Caco-2 (cell line): ENCODE measurements at regions not wholly inside any gene's neighbourhood (a gene's known extent, or its start where the extent isn't known, plus 50 kb on each side); places are given as distances from the start of the nearest gene placed in this dataset.
"Not testable (repeated sequence)": the region's sequence is repeated elsewhere in the genome, so short reads cannot be mapped to it uniquely, and the experiment has no call there.

Source experiments
- BruUV-seq: library from RNA; stranded (reverse); fragments of 400-500 nt; replicated peaks from 2 replicates; lab custom pipeline; 2021; lab: Mats Ljungman, UMichigan
- CTCF ChIA-PET: fragments of 300-600 bp; sonication (Branson Sonifier 250); formaldehyde crosslinking; loops from one replicate; lab custom pipeline; 2022; ENCODE audit warnings: antibody characterized with exemption; lab: Charles Lee
- POLR2A ChIA-PET: fragments of 300-600 bp; sonication (Branson Sonifier 250); formaldehyde crosslinking; loops from one replicate; lab custom pipeline; 2022; ENCODE audit warnings: antibody characterized with exemption; lab: Charles Lee
- DNase-seq, 2 experiments: peaks; one replicate each; pipeline versions ENCODE4 v3.0.0 to v3.0.0-alpha.2; 2020 to 2022
- H3K27me3 ChIP-seq: replicated peaks from 2 replicates; pipeline ENCODE4 v1.6.0; 2011; ENCODE audit warnings: low read length; ENCODE audit not compliant: control insufficient read depth, insufficient read depth
- H3K36me3 ChIP-seq: 2 replicates; pipeline ENCODE4 v1.5.1; 2011; ENCODE audit warnings: low read length; ENCODE audit not compliant: control insufficient read depth, insufficient read depth
- H3K4me1 ChIP-seq: fragments of 250-450 bp; sonication (Bioruptor Pico); 2 replicates; pipeline ENCODE4 v1.5.1; 2020; ENCODE audit warnings: mild to moderate bottlenecking
- H3K4me3 ChIP-seq: 2 replicates; pipeline ENCODE4 v1.5.1; 2011; ENCODE audit warnings: low read depth, mild to moderate bottlenecking, control low read depth, low read length
- H3K9me3 ChIP-seq: fragments of 250-450 bp; sonication (Bioruptor Pico); 2 replicates; pipeline ENCODE4 v1.5.1; 2020; ENCODE audit warnings: mild to moderate bottlenecking, moderate library complexity
- H3K27ac Mint-ChIP-seq: one replicate; pipeline ENCODE4 v1.8.0; 2022; ENCODE audit warnings: mixed read lengths; ENCODE audit not compliant: unreplicated experiment
- H3K27me3 Mint-ChIP-seq: one replicate; pipeline ENCODE4 v1.8.0; 2022; ENCODE audit warnings: mixed read lengths; ENCODE audit not compliant: insufficient read depth, unreplicated experiment
- H3K36me3 Mint-ChIP-seq: one replicate; pipeline ENCODE4 v1.8.0; 2022; ENCODE audit warnings: mild to moderate bottlenecking, mixed read lengths; ENCODE audit not compliant: insufficient read depth, unreplicated experiment
- H3K4me1 Mint-ChIP-seq: one replicate; pipeline ENCODE4 v1.8.0; 2022; ENCODE audit warnings: low read depth, mixed read lengths; ENCODE audit not compliant: unreplicated experiment
- H3K4me3 Mint-ChIP-seq: one replicate; pipeline ENCODE4 v1.8.0; 2022; ENCODE audit warnings: mild to moderate bottlenecking, moderate library complexity, mixed read lengths; ENCODE audit not compliant: unreplicated experiment
- H3K9me3 Mint-ChIP-seq: one replicate; pipeline ENCODE4 v1.8.0; 2022; ENCODE audit warnings: mixed read lengths; ENCODE audit not compliant: unreplicated experiment
- intact Hi-C: fragments of 100-400 bp; cut with micrococcal nuclease; formaldehyde crosslinking; loops from one replicate; pipeline ENCODE4 v1.10.0; 2022; ENCODE audit not compliant: unreplicated experiment
- TF ChIP-seq, protein P1 (sequence below), 2 experiments: fragments of 200-600 bp in 1 of 2; IDR thresholded peaks; 1 replicate in 1 of 2; 2 replicates in 1 of 2; pipeline versions ENCODE4 v1.5.1 to v1.8.0; 2011 to 2022; ENCODE audit warnings: antibody characterized with exemption in 1 of 2, control low read depth in 1 of 2, inconsistent platforms in 1 of 2, low read depth in 1 of 2, low read length in 1 of 2, mild to moderate bottlenecking in 1 of 2, moderate library complexity in 1 of 2; ENCODE audit not compliant: insufficient read depth in 1 of 2, severe bottlenecking in 1 of 2, unreplicated experiment in 1 of 2

DNA sequence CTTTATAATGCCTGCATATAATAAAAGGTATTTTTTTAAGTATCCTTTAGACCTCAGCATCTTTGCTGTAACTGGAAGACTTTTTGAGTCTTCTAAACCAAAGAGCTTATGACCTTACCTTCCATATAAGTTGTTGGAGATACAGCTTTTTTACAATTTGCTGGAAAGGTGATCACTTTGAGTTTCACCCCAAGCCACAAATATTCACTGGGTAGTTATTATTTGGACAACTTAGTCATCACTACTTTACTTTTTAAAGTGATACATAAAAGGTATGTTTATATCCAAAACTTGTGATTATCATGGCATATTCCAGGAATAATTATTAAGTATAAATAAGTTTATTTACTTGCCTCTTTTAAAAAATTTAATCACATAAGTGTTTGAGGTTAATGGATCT lies 246.7 kb upstream of the NRIP1 start:
- Histone ChIP-seq H3K4me1 (no peaks in the 10 kb centered on the region), H3K9me3 (no peaks in the 10 kb centered on the region), H3K4me3 (no peak overlapping the region), H3K36me3 (no peaks in the 10 kb centered on the region), H3K27me3 (no peaks in the 10 kb centered on the region)
- Mint-ChIP-seq H3K27ac (no peak overlapping the region), H3K27me3 (no peaks in the 10 kb centered on the region), H3K4me3 (no peak overlapping the region), H3K4me1 (no peaks in the 10 kb centered on the region), H3K36me3 (no peaks in the 10 kb centered on the region), H3K9me3 (no peaks in the 10 kb centered on the region)
- TF ChIP-seq, protein P1, sequence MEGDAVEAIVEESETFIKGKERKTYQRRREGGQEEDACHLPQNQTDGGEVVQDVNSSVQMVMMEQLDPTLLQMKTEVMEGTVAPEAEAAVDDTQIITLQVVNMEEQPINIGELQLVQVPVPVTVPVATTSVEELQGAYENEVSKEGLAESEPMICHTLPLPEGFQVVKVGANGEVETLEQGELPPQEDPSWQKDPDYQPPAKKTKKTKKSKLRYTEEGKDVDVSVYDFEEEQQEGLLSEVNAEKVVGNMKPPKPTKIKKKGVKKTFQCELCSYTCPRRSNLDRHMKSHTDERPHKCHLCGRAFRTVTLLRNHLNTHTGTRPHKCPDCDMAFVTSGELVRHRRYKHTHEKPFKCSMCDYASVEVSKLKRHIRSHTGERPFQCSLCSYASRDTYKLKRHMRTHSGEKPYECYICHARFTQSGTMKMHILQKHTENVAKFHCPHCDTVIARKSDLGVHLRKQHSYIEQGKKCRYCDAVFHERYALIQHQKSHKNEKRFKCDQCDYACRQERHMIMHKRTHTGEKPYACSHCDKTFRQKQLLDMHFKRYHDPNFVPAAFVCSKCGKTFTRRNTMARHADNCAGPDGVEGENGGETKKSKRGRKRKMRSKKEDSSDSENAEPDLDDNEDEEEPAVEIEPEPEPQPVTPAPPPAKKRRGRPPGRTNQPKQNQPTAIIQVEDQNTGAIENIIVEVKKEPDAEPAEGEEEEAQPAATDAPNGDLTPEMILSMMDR (IDR thresholded peaks at IDR 0.05; ENCODE audit: insufficient read depth in 1 of 2, low read depth in 1 of 2, low read length in 1 of 2, severe bottlenecking in 1 of 2, unreplicated experiment in 1 of 2), result no peak
- POLR2A ChIA-PET, result no interaction called here
- intact Hi-C loops, result no loop called here
- BruUV-seq, result no TSS peak
- DNase-seq, result no peak
- CTCF ChIA-PET, result no interaction called here

DNA sequence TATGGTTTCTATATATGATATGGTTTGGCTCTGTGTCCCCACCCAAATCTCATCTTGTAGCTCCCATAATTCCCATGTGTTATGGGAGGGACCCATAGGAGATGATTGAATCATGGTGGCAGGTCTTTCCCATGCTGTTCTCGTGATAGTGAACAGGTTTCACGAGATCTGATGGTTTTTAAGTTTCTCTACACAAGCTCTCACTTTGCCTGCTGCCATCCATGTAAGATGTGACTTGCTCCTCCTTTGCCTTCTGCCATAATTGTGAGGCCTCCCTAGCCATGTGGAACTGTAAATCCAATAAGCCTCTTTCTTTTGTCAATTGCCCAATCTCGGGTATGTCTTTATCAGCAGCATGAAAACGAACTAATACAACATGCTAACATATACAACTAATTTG lies 252.2 kb upstream of the NRIP1 start:
- not testable (repeated sequence) for H3K9me3 Mint-ChIP-seq, BruUV-seq

DNA sequence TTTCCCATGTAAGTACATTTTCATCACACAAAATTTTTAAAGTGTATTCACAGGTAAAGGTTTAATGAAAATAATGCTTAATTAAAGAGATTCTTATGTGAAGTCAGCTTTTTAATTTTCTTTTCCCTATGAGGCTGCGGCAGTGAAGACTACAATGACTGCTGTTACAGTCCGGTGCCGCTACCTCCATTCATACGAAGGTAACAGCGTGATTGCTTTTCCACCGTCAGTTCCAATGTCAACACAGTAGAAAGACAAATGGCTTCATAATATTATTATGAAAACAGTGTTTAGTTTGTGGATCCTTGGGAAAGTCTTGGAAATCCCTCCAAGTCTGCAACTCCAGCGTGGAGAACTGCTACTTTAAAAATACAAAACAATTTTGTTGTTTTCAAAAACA lies 254.9 kb upstream of the NRIP1 start:
- ChIA-PET POLR2A (no interaction called here), CTCF (no interaction called here)
- Histone ChIP-seq H3K4me1 (no peaks in the 10 kb centered on the region), H3K27me3 (no peaks in the 10 kb centered on the region), H3K36me3 (no peaks in the 10 kb centered on the region), H3K9me3 (no peaks in the 10 kb centered on the region), H3K4me3 (no peak overlapping the region)
- no peak for DNase-seq
- TF ChIP-seq, protein P1 (IDR thresholded peaks at IDR 0.05; ENCODE audit: insufficient read depth in 1 of 2, low read depth in 1 of 2, low read length in 1 of 2, severe bottlenecking in 1 of 2, unreplicated experiment in 1 of 2), result no peak
- H3K4me3 Mint-ChIP-seq, result no peak overlapping the region
- peaks cover 9% of the 10 kb centered on the region for H3K9me3 Mint-ChIP-seq
- H3K4me1 Mint-ChIP-seq, result no peaks in the 10 kb centered on the region
- H3K27ac Mint-ChIP-seq, result no peak overlapping the region
- BruUV-seq, result no TSS peak
- no peaks in the 10 kb centered on the region for H3K36me3 Mint-ChIP-seq
- no peaks in the 10 kb centered on the region for H3K27me3 Mint-ChIP-seq
- intact Hi-C loops, result no loop called here

More for the DNA sequence above, 252.2 kb upstream of the NRIP1 start:
- intact Hi-C loops, H3K4me1 ChIP-seq, H3K27ac Mint-ChIP-seq, POLR2A ChIA-PET, CTCF ChIA-PET, H3K4me3 Mint-ChIP-seq, H3K27me3 ChIP-seq, H3K4me1 Mint-ChIP-seq, H3K4me3 ChIP-seq, H3K36me3 Mint-ChIP-seq, H3K27me3 Mint-ChIP-seq, H3K36me3 ChIP-seq, H3K9me3 ChIP-seq, DNase-seq: not testable (repeated sequence)

DNA sequence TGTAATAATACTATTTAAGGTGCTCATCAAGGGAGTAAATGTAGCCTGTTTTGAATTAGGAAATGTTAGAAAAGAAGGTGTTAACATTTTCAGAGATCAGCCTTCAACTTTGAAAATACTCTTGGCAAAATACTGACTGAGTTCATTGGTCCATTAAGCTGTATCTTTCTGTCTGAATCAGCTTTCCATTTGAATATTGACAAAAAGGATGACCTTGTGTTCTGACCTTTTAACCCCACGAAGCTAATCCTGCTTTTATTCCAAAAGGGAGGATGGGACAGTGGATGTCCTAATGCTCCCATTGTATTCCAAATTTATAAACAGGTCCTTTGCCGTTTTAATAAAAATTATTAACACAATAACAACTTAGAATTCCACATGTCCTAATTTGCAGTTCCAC lies 259.7 kb upstream of the NRIP1 start:
- Mint-ChIP-seq H3K4me3 (no peak overlapping the region), H3K9me3 (no peaks in the 10 kb centered on the region), H3K36me3 (no peaks in the 10 kb centered on the region), H3K27ac (no peak overlapping the region), H3K27me3 (no peaks in the 10 kb centered on the region), H3K4me1 (no peaks in the 10 kb centered on the region)
- Histone ChIP-seq H3K4me3 (no peak overlapping the region), H3K4me1 (no peaks in the 10 kb centered on the region), H3K36me3 (no peaks in the 10 kb centered on the region), H3K27me3 (no peaks in the 10 kb centered on the region), H3K9me3 (no peaks in the 10 kb centered on the region)
- TF ChIP-seq, protein P1 (IDR thresholded peaks at IDR 0.05; ENCODE audit: insufficient read depth in 1 of 2, low read depth in 1 of 2, low read length in 1 of 2, severe bottlenecking in 1 of 2, unreplicated experiment in 1 of 2), result no peak
- no peak for DNase-seq
- POLR2A ChIA-PET, result no interaction called here
- intact Hi-C loops, result no loop called here
- BruUV-seq, result no TSS peak
- CTCF ChIA-PET, result no interaction called here
